ENCODE measurements at regions not wholly inside any gene's neighbourhood (a gene's known extent, or its start where the extent isn't known, plus 50 kb on each side); places are given as distances from the start of the nearest gene placed in this dataset.

DNA sequence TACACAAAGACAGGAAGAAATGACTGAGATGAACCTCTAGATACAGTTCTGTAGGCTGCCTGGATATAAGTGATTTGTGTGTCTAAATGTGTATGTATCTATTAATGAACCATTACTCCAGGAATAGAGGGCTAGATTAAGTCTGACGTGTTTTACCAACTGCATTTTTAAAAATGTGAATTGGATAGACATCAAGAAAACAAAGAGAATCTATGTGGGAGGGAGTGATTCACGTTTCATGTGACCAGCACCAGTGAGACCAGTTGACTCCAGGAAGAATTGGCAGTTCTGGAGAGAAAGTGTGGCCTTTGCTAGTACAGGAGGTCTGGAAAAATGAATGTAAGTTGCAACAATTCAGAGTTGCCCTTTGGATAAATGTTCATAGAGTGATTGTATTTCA, 53.4 kb upstream of the RGS21 start:
- Histone ChIP-seq H3K9ac (ENCODE audit: low read depth, low read length) (no peak overlapping the region), H3K36me3 (ENCODE audit: insufficient read depth, low read length) (no peaks in the 10 kb centered on the region), H3K4me1 (ENCODE audit: insufficient read depth, low read length) (no peaks in the 10 kb centered on the region), H3K79me2 (ENCODE audit: insufficient read depth, low read length) (no peaks in the 10 kb centered on the region), H4K20me1 (ENCODE audit: insufficient read depth, low read length) (no peaks in the 10 kb centered on the region), H2AFZ (ENCODE audit: low read depth, low read length) (no peak overlapping the region), H3K4me3 (ENCODE audit: low read depth in 1 of 2, low read length in 2 of 2) (no peak overlapping the region), H3K9me3 (ENCODE audit: insufficient read depth, low read length, severe bottlenecking) (no peaks in the 10 kb centered on the region), H3K27me3 (ENCODE audit: insufficient read depth, low read length, poor library complexity) (no peaks in the 10 kb centered on the region), H3K4me2 (ENCODE audit: insufficient read depth, low read length) (no peak overlapping the region), H3K27ac (ENCODE audit: low read length) (no peak overlapping the region)
- TF ChIP-seq, protein P1, sequence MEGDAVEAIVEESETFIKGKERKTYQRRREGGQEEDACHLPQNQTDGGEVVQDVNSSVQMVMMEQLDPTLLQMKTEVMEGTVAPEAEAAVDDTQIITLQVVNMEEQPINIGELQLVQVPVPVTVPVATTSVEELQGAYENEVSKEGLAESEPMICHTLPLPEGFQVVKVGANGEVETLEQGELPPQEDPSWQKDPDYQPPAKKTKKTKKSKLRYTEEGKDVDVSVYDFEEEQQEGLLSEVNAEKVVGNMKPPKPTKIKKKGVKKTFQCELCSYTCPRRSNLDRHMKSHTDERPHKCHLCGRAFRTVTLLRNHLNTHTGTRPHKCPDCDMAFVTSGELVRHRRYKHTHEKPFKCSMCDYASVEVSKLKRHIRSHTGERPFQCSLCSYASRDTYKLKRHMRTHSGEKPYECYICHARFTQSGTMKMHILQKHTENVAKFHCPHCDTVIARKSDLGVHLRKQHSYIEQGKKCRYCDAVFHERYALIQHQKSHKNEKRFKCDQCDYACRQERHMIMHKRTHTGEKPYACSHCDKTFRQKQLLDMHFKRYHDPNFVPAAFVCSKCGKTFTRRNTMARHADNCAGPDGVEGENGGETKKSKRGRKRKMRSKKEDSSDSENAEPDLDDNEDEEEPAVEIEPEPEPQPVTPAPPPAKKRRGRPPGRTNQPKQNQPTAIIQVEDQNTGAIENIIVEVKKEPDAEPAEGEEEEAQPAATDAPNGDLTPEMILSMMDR (IDR thresholded peaks at IDR 0.05; ENCODE audit: borderline replicate concordance, extremely low read depth, low read length, poor library complexity, severe bottlenecking), result no peak
- no peak for TF ChIP-seq EZH2 (IDR thresholded peaks at IDR 0.05; ENCODE audit: borderline replicate concordance, low read depth, low read length, severe bottlenecking)
- DNase-seq (no peak), ATAC-seq (ENCODE audit: insufficient read depth, low read depth) (no peak)

DNA sequence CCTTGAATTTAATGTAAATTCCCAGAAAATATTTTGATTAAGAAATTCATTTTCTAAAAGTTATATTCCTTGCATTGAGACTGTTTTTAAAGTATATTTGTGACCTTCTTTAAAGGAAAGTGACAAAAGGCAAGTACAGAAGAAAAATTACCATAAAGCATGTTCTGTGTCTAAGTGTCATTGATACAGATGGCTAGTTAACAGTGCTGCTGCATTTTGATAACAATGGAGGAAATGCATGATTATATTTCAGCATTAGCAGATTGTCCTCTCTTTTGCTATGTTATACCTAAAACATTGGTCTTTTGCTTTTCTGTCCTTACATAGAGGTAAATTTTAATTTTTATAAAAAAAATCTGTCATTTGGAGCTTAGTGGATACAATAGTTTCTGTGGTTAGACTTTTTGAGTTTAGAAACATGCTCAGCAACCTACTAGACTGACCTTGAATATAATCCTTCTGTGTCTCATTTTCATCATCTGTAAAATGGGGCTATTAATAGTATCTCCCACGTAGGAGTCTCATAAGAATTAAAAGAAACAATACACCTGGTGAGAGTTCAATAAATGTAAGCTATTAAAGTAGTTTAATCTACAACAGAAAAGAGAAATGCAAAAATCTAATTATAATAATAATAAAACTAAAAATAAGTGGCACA, 51.1 kb upstream of the RGS21 start:
- TF ChIP-seq, protein P1 (IDR thresholded peaks at IDR 0.05; ENCODE audit: borderline replicate concordance, extremely low read depth, low read length, poor library complexity, severe bottlenecking), result no peak
- no peak for TF ChIP-seq EZH2 (IDR thresholded peaks at IDR 0.05; ENCODE audit: borderline replicate concordance, low read depth, low read length, severe bottlenecking)
- no peak overlapping the region for H3K4me2 ChIP-seq (ENCODE audit: insufficient read depth, low read length)
- no peak overlapping the region for H3K9ac ChIP-seq (ENCODE audit: low read depth, low read length)
- no peak overlapping the region for H3K4me3 ChIP-seq (ENCODE audit: low read depth in 1 of 2, low read length in 2 of 2)
- no peak overlapping the region for H3K27ac ChIP-seq (ENCODE audit: low read length)
- no peaks in the 10 kb centered on the region for H3K9me3 ChIP-seq (ENCODE audit: insufficient read depth, low read length, severe bottlenecking)
- H3K4me1 ChIP-seq (ENCODE audit: insufficient read depth, low read length), result no peaks in the 10 kb centered on the region
- no peaks in the 10 kb centered on the region for H3K79me2 ChIP-seq (ENCODE audit: insufficient read depth, low read length)
- no peaks in the 10 kb centered on the region for H4K20me1 ChIP-seq (ENCODE audit: insufficient read depth, low read length)
- no peaks in the 10 kb centered on the region for H3K27me3 ChIP-seq (ENCODE audit: insufficient read depth, low read length, poor library complexity)
- DNase-seq (no peak), ATAC-seq (ENCODE audit: insufficient read depth, low read depth) (no peak)
- no peak overlapping the region for H2AFZ ChIP-seq (ENCODE audit: low read depth, low read length)
- H3K36me3 ChIP-seq (ENCODE audit: insufficient read depth, low read length), result no peaks in the 10 kb centered on the region

DNA sequence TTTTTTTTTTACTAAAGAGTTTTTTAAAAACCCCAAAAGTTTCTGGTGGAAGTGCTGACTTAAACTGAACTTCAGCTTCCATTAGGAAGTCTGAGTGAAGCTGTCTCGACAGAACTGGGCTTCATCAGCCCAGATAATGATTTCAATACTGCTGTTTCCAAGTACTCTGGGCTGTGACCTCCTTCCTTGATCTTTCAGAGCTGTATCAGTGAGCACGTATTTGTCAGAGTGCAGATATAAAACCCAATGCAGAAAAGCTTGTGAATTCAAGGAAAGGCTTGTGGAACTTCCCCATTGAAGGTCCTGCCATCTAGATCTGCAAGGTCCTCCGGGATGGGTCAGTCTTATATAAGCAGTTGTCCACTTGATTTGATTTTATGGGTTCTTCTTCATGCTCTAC, 50.1 kb upstream of the RGS21 start:
- no peak overlapping the region for H3K4me2 ChIP-seq (ENCODE audit: insufficient read depth, low read length)
- H2AFZ ChIP-seq (ENCODE audit: low read depth, low read length), result no peak overlapping the region
- TF ChIP-seq, protein P1 (IDR thresholded peaks at IDR 0.05; ENCODE audit: borderline replicate concordance, extremely low read depth, low read length, poor library complexity, severe bottlenecking), result no peak
- no peak for TF ChIP-seq EZH2 (IDR thresholded peaks at IDR 0.05; ENCODE audit: borderline replicate concordance, low read depth, low read length, severe bottlenecking)
- H3K36me3 ChIP-seq (ENCODE audit: insufficient read depth, low read length), result no peaks in the 10 kb centered on the region
- no peaks in the 10 kb centered on the region for H3K4me1 ChIP-seq (ENCODE audit: insufficient read depth, low read length)
- H4K20me1 ChIP-seq (ENCODE audit: insufficient read depth, low read length), result no peaks in the 10 kb centered on the region
- DNase-seq (no peak), ATAC-seq (ENCODE audit: insufficient read depth, low read depth) (no peak)
- no peaks in the 10 kb centered on the region for H3K9me3 ChIP-seq (ENCODE audit: insufficient read depth, low read length, severe bottlenecking)
- no peak overlapping the region for H3K27ac ChIP-seq (ENCODE audit: low read length)
- no peak overlapping the region for H3K4me3 ChIP-seq (ENCODE audit: low read depth in 1 of 2, low read length in 2 of 2)
- no peaks in the 10 kb centered on the region for H3K79me2 ChIP-seq (ENCODE audit: insufficient read depth, low read length)
- no peaks in the 10 kb centered on the region for H3K27me3 ChIP-seq (ENCODE audit: insufficient read depth, low read length, poor library complexity)
- no peak overlapping the region for H3K9ac ChIP-seq (ENCODE audit: low read depth, low read length)
